BJ (cell line): ENCODE measurements at regions not wholly inside any gene's neighbourhood (a gene's known extent, or its start where the extent isn't known, plus 50 kb on each side); places are given as distances from the start of the nearest gene placed in this dataset.
A peak's percentile ranks its signal among the peaks of the same experiment; 100 is the strongest.

Experiments used
- CTCF ChIA-PET: fragments of 350-600 bp; formaldehyde crosslinking; extraction: SDS; loops from one replicate; lab custom pipeline; 2021; ENCODE audit warnings: antibody characterized with exemption, inconsistent platforms; lab: Yijun Ruan, JAX
- POLR2A ChIA-PET: fragments of 300-600 bp; sonication (Branson Sonifier 250); formaldehyde crosslinking; extraction: SDS; loops from one replicate; lab custom pipeline; 2021; ENCODE audit warnings: antibody characterized with exemption; lab: Charles Lee
- DNase-seq: peaks from one replicate; pipeline ENCODE4 v3.0.0-alpha.2; 2011; ENCODE audit warnings: low read depth
- H3K27me3 ChIP-seq: 2 replicates; pipeline ENCODE4 v1.6.0; 2011; ENCODE audit warnings: low read length; ENCODE audit not compliant: control insufficient read depth, insufficient read depth
- H3K36me3 ChIP-seq: 2 replicates; pipeline ENCODE4 v1.5.1; 2011; ENCODE audit warnings: low read length; ENCODE audit not compliant: control insufficient read depth, insufficient read depth
- H3K4me3 ChIP-seq: 2 replicates; pipeline ENCODE4 v1.5.1; 2011; ENCODE audit warnings: low read depth, mild to moderate bottlenecking, control low read depth, low read length
- TF ChIP-seq, protein P1 (sequence below): IDR thresholded peaks from 2 replicates; pipeline ENCODE4 v1.5.1; 2011; ENCODE audit warnings: low read depth, mild to moderate bottlenecking, control low read depth, inconsistent platforms, low read length, moderate library complexity; ENCODE audit not compliant: insufficient read depth

DNA sequence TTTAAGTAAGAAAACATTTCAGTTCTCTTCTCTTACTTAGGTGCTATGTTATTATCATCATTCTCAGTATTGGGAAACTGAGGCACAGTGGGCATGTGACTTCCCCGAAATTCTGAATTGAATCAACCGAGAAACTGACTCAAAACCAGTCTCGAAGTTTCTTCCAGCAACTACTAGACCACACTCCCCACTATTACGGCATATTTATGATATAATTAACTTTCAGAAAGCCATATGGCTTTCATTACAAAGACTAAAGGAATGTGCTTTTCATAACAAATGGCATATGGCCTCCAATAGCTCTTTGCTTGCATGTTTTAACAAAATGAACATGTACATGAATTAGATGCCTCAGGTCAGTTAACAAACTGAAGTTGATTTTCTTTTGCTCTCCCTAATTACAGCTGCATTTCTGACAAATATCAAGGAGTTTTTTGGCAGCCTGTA, 182.9 kb upstream of the SLC38A2 start:
- POLR2A ChIA-PET, result interaction anchor here (0.6 to 1.6 kb wide), 5 partner anchors 161 to 190 kb away, joined by 3 to 6 read pairs (median 3); no protein-coding TSS in a partner anchor
- TF ChIP-seq, protein P1, sequence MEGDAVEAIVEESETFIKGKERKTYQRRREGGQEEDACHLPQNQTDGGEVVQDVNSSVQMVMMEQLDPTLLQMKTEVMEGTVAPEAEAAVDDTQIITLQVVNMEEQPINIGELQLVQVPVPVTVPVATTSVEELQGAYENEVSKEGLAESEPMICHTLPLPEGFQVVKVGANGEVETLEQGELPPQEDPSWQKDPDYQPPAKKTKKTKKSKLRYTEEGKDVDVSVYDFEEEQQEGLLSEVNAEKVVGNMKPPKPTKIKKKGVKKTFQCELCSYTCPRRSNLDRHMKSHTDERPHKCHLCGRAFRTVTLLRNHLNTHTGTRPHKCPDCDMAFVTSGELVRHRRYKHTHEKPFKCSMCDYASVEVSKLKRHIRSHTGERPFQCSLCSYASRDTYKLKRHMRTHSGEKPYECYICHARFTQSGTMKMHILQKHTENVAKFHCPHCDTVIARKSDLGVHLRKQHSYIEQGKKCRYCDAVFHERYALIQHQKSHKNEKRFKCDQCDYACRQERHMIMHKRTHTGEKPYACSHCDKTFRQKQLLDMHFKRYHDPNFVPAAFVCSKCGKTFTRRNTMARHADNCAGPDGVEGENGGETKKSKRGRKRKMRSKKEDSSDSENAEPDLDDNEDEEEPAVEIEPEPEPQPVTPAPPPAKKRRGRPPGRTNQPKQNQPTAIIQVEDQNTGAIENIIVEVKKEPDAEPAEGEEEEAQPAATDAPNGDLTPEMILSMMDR, result no peak
- Histone ChIP-seq H3K36me3 (no peaks in the 10 kb centered on the region), H3K27me3 (no peaks in the 10 kb centered on the region), H3K4me3 (no peak overlapping the region)
- peak; percentile 80 for DNase-seq
- CTCF ChIA-PET, result interaction anchor here (0.7 to 2.3 kb wide), 3 partner anchors 16 to 119 kb away, joined by 3 to 6 read pairs (median 4); no protein-coding TSS in a partner anchor

DNA sequence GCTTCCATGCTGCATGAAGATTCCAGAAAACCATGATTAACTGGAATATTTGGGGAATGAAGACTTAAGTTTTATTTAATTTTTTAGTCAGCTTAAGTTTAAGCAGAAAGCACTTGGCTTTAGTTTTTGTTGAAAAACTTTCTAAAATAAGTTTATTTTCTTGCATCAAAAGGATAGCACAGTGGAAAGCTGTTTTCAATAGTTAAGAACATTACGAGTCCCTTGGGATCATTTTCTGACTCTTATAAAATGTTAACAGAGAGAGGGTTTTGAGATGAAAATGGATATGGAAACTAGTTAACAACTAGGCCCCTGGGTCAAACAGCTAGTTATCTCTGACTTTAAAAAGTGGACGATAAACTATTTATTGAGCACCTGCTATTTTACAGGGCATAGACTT, 181.9 kb upstream of the SLC38A2 start:
- H3K27me3 ChIP-seq, result no peaks in the 10 kb centered on the region
- DNase-seq, result no peak
- TF ChIP-seq, protein P1, result no peak
- no peaks in the 10 kb centered on the region for H3K36me3 ChIP-seq
- ChIA-PET POLR2A (no interaction called here), CTCF (interaction anchor here (0.6 to 2.3 kb wide), 5 partner anchors 15 to 430 kb away, joined by 3 to 6 read pairs (median 3); no protein-coding TSS in a partner anchor)
- no peak overlapping the region for H3K4me3 ChIP-seq

DNA sequence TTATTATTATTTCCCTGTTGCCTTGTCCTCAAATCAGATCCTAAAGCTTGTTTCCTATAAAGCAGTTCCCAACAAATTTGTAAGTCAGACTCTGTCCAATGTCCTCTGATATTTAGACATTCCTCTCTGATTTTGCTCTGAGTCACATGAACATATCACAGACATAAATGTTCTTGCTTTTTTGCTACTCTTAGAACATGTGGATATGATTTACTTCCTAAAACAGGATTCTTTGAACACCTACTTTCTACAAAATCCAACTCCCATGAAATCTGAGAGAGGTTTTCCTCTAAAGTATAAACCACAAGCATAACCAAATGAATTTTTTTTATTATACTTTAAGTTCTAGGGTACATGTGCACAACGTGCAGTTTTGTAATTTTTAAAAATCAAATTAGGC, 181.3 kb upstream of the SLC38A2 start:
- POLR2A ChIA-PET, result interaction anchor here (0.6 kb wide), 1 partner anchor 196 kb away, joined by 3 read pairs; no protein-coding TSS in a partner anchor
- no peaks in the 10 kb centered on the region for H3K36me3 ChIP-seq
- DNase-seq, result peak; percentile 56
- TF ChIP-seq, protein P1, result no peak
- no peak overlapping the region for H3K4me3 ChIP-seq
- CTCF ChIA-PET, result interaction anchor here (1.0 to 2.3 kb wide), 4 partner anchors 15 to 411 kb away, joined by 3 to 6 read pairs (median 3); no protein-coding TSS in a partner anchor
- no peaks in the 10 kb centered on the region for H3K27me3 ChIP-seq

DNA sequence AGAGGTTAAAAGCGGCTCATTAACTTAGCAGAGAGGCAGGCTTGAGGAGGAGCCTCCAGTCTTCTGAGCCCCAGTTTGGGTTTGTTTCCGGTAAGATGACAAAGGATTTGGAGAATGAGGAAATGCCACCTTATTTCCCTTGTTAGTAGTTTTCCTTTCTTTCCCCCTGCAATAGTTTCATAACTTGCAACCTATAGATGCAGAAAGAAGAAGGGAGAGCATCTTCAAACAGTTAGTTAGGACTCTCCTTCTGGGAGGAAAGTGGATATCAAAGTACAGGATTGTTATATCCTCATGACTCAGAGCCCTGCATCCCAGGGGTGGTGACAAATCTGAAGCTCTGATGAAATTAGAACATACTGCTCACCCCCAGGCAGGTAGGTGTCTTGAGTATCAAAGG, 180.7 kb upstream of the SLC38A2 start:
- TF ChIP-seq, protein P1, result no peak
- no peaks in the 10 kb centered on the region for H3K27me3 ChIP-seq
- POLR2A ChIA-PET, result interaction anchor here (0.6 kb wide), 1 partner anchor 196 kb away, joined by 3 read pairs; no protein-coding TSS in a partner anchor
- no peaks in the 10 kb centered on the region for H3K36me3 ChIP-seq
- no peak overlapping the region for H3K4me3 ChIP-seq
- CTCF ChIA-PET, result interaction anchor here (1.2 to 2.3 kb wide), 2 partner anchors 14 to 28 kb away, joined by 3 to 6 read pairs; no protein-coding TSS in a partner anchor
- no peak for DNase-seq

DNA sequence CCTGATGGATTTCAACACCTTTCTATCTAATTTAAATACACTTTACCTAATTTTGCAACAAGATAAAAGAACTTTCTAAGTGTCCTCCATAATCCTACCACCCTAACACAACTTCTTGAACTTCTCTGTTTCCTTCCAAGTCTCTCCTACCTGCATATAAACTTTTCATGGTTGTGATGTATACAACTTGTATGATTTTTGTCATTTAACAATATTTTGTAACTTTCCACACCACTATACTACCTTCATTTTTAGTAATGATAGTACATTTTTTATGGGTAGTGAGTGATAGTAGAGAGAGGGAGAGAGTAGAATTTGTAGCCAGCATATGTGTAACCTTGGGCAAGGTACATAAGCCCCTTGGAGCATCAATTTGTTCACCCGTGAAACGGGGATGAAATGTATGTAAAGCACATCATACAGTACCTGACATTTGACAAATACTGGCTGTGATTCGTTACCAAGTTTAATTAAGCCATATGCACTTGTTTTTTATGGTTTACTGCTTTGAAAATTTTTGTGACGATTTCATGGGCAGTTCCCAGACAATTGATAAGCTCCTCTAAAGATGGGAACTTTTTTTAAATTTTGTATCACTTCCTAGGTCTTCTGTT, 177.8 kb upstream of the SLC38A2 start:
- DNase-seq, result no peak
- CTCF ChIA-PET, result interaction anchor here (1.2 to 1.4 kb wide), 2 partner anchors 111 to 147 kb away, joined by 3 to 4 read pairs; no protein-coding TSS in a partner anchor
- H3K36me3 ChIP-seq, result no peaks in the 10 kb centered on the region
- TF ChIP-seq, protein P1, result no peak
- POLR2A ChIA-PET, result no interaction called here
- H3K27me3 ChIP-seq, result no peaks in the 10 kb centered on the region
- no peak overlapping the region for H3K4me3 ChIP-seq
